Parathyroid adenoma (tissue), 2 donors: ENCODE measurements at regions not wholly inside any gene's neighbourhood (a gene's known extent, or its start where the extent isn't known, plus 50 kb on each side); places are given as distances from the start of the nearest gene placed in this dataset.
A peak's percentile ranks its signal among the peaks of the same experiment; 100 is the strongest.

Source experiments
- H2AFZ ChIP-seq: fragments of 300-600 bp; sonication (generic); one replicate; pipeline ENCODE4 v1.7.0; 2017; ENCODE audit warnings: antibody characterized with exemption, mild to moderate bottlenecking
- H3K27ac ChIP-seq: fragments of 300-600 bp; sonication (generic); one replicate; pipeline ENCODE4 v1.7.0; 2017
- H3K27me3 ChIP-seq: fragments of 300-600 bp; sonication (generic); one replicate; pipeline ENCODE4 v1.7.0; 2017; ENCODE audit warnings: low read length; ENCODE audit not compliant: control insufficient read depth, insufficient read depth
- H3K36me3 ChIP-seq: fragments of 300-600 bp; sonication (generic); one replicate; pipeline ENCODE4 v1.7.0; 2017; ENCODE audit warnings: low read length; ENCODE audit not compliant: control insufficient read depth, insufficient read depth
- H3K4me1 ChIP-seq: fragments of 300-600 bp; sonication (generic); one replicate; pipeline ENCODE4 v1.7.0; 2017; ENCODE audit warnings: control low read depth
- H3K4me2 ChIP-seq: fragments of 300-600 bp; sonication (generic); one replicate; pipeline ENCODE4 v1.7.0; 2017; ENCODE audit warnings: low read length
- H3K4me3 ChIP-seq: fragments of 300-600 bp; sonication (generic); one replicate; pipeline ENCODE4 v1.7.0; 2017; ENCODE audit warnings: low read depth, low read length
- H3K79me2 ChIP-seq: fragments of 300-600 bp; sonication (generic); one replicate; pipeline ENCODE4 v1.7.0; 2017; ENCODE audit warnings: control low read depth
- H3K9ac ChIP-seq: fragments of 300-600 bp; sonication (generic); one replicate; pipeline ENCODE4 v1.7.0; 2017; ENCODE audit warnings: mild to moderate bottlenecking
- H3K9me3 ChIP-seq: fragments of 300-600 bp; sonication (generic); one replicate; pipeline ENCODE4 v1.7.0; 2017; ENCODE audit warnings: low read length; ENCODE audit not compliant: control insufficient read depth
- CTCF ChIP-seq: fragments of 300-600 bp; sonication (generic); IDR thresholded peaks from one replicate; pipeline ENCODE4 v1.7.0; 2017; ENCODE audit warnings: antibody characterized with exemption, mild to moderate bottlenecking
- donor health status: primary hyperparathyroidism.

- H3K4me3 ChIP-seq: no peak overlapping the region
- H3K27me3 ChIP-seq: no peaks in the 10 kb centered on the region
- no peak overlapping the region for H3K4me2 ChIP-seq
- peaks cover 4% of the 10 kb centered on the region for H3K4me1 ChIP-seq
- no peaks in the 10 kb centered on the region for H3K79me2 ChIP-seq
- no peak overlapping the region for H3K9ac ChIP-seq
- H3K9me3 ChIP-seq: no peaks in the 10 kb centered on the region
- H3K27ac ChIP-seq: peak overlapping the region; percentile 6
- no peak for TF ChIP-seq CTCF
- no peaks in the 10 kb centered on the region for H3K36me3 ChIP-seq
- H2AFZ ChIP-seq: no peak overlapping the region
These were observed 86.2 kb upstream of the ARHGAP29 start for GRCh38 chr1:94323311-94324177.

GRCh38 chr1:94322696-94323095 is 85.3 kb upstream of the ARHGAP29 start:
- Histone ChIP-seq H3K79me2 (no peaks in the 10 kb centered on the region), H3K36me3 (no peaks in the 10 kb centered on the region), H3K9ac (no peak overlapping the region), H3K27ac (peak overlapping the region; percentile 6), H2AFZ (no peak overlapping the region), H3K27me3 (no peaks in the 10 kb centered on the region), H3K4me1 (peaks cover 4% of the 10 kb centered on the region), H3K9me3 (no peaks in the 10 kb centered on the region), H3K4me2 (no peak overlapping the region), H3K4me3 (no peak overlapping the region)
- no peak for TF ChIP-seq CTCF

GRCh38 chr1:94321662-94322061 is 84.3 kb upstream of the ARHGAP29 start:
- Histone ChIP-seq H3K4me2 (no peak overlapping the region), H3K9ac (no peak overlapping the region), H3K4me1 (no peaks in the 10 kb centered on the region), H3K36me3 (no peaks in the 10 kb centered on the region), H3K9me3 (no peaks in the 10 kb centered on the region), H3K79me2 (no peaks in the 10 kb centered on the region), H2AFZ (no peak overlapping the region), H3K4me3 (no peak overlapping the region), H3K27me3 (no peaks in the 10 kb centered on the region), H3K27ac (no peak overlapping the region)
- no peak for TF ChIP-seq CTCF

- Histone ChIP-seq H3K79me2 (no peaks in the 10 kb centered on the region), H3K27me3 (no peaks in the 10 kb centered on the region), H3K4me2 (no peak overlapping the region), H3K27ac (peak overlapping the region; percentile 53), H3K9ac (no peak overlapping the region), H3K4me1 (no peaks in the 10 kb centered on the region), H3K9me3 (no peaks in the 10 kb centered on the region), H3K36me3 (no peaks in the 10 kb centered on the region), H3K4me3 (no peak overlapping the region), H2AFZ (no peak overlapping the region)
- TF ChIP-seq CTCF: no peak
These were observed 82.1 kb upstream of the ARHGAP29 start for GRCh38 chr1:94319319-94320102.
